Mesenchymal stem cell (in vitro differentiated cells and primary cell): ENCODE measurements at regions not wholly inside any gene's neighbourhood (a gene's known extent, or its start where the extent isn't known, plus 50 kb on each side); places are given as distances from the start of the nearest gene placed in this dataset.

Source experiments
- DNase-seq: peaks from one replicate; pipeline ENCODE4 v3.0.0-alpha.2; 2013
- H2AFZ ChIP-seq: one replicate; pipeline ENCODE4 v1.6.1; 2013; ENCODE audit warnings: low read depth, mild to moderate bottlenecking, control low read depth, inconsistent platforms, low read length, moderate library complexity
- H2AK5ac ChIP-seq: 2 replicates; pipeline ENCODE4 v1.6.1; 2013; ENCODE audit warnings: low read length, moderate library complexity, mild to moderate bottlenecking, inconsistent platforms; ENCODE audit not compliant: severe bottlenecking
- H2BK120ac ChIP-seq: one replicate; pipeline ENCODE4 v1.6.1; 2013; ENCODE audit warnings: low read depth, mild to moderate bottlenecking, inconsistent platforms, low read length, moderate library complexity
- H2BK12ac ChIP-seq, 2 experiments: one replicate each; pipeline ENCODE4 v1.6.1; 2013; ENCODE audit warnings: inconsistent platforms in 2 of 2, low read length in 2 of 2, mild to moderate bottlenecking in 2 of 2, moderate library complexity in 2 of 2, control low read depth in 1 of 2
- H2BK15ac ChIP-seq: one replicate; pipeline ENCODE4 v1.6.1; 2013; ENCODE audit warnings: mild to moderate bottlenecking, low read depth, inconsistent platforms; ENCODE audit not compliant: poor library complexity, severe bottlenecking
- H2BK5ac ChIP-seq: 2 replicates; pipeline ENCODE4 v1.6.1; 2013; ENCODE audit warnings: low read depth, mild to moderate bottlenecking, low read length, control low read depth, inconsistent platforms; ENCODE audit not compliant: poor library complexity, severe bottlenecking
- H3K14ac ChIP-seq, 2 experiments: one replicate each; pipeline ENCODE4 v1.6.1; 2013; ENCODE audit warnings: inconsistent platforms in 2 of 2, low read length in 2 of 2, control low read depth in 1 of 2, mild to moderate bottlenecking in 1 of 2, moderate library complexity in 1 of 2
- H3K18ac ChIP-seq, 2 experiments: one replicate each; pipeline ENCODE4 v1.6.1; 2013; ENCODE audit warnings: inconsistent platforms in 2 of 2, low read length in 2 of 2, control low read depth in 1 of 2, low read depth in 1 of 2, mild to moderate bottlenecking in 1 of 2
- H3K23ac ChIP-seq, 2 experiments: one replicate each; pipeline ENCODE4 v1.6.1; 2013; ENCODE audit warnings: inconsistent platforms in 2 of 2, low read length in 2 of 2, mild to moderate bottlenecking in 2 of 2, moderate library complexity in 2 of 2, control low read depth in 1 of 2
- H3K27ac ChIP-seq: 2 replicates; pipeline ENCODE4 v1.5.1; 2013; ENCODE audit warnings: mild to moderate bottlenecking, moderate library complexity, low read length, control low read depth, inconsistent platforms; ENCODE audit not compliant: poor library complexity, severe bottlenecking
- H3K27me3 ChIP-seq, 2 experiments: 2 replicates each; pipeline versions ENCODE4 v1.6.1 to v1.7.0; 2013; ENCODE audit warnings: low read length in 2 of 2, mild to moderate bottlenecking in 2 of 2, moderate library complexity in 2 of 2, control low read depth in 1 of 2, inconsistent platforms in 1 of 2; ENCODE audit not compliant: control insufficient read depth in 1 of 2, insufficient read depth in 1 of 2
- H3K36me3 ChIP-seq, 2 experiments: 2 replicates each; pipeline versions ENCODE4 v1.6.1 to v1.7.0; 2013; ENCODE audit warnings: low read length in 2 of 2, control low read depth in 1 of 2, inconsistent platforms in 1 of 2, low read depth in 1 of 2, mild to moderate bottlenecking in 1 of 2; ENCODE audit not compliant: insufficient read depth in 2 of 2, control insufficient read depth in 1 of 2
- H3K4ac ChIP-seq, 2 experiments: one replicate each; pipeline ENCODE4 v1.6.1; 2013; ENCODE audit warnings: inconsistent platforms in 2 of 2, low read length in 2 of 2, mild to moderate bottlenecking in 2 of 2, moderate library complexity in 2 of 2, control low read depth in 1 of 2, low read depth in 1 of 2
- H3K4me1 ChIP-seq: 2 replicates; pipeline ENCODE4 v1.6.1; 2013; ENCODE audit warnings: low read depth, low read length, control low read depth; ENCODE audit not compliant: control insufficient read depth, insufficient read depth
- H3K4me2 ChIP-seq: 2 replicates; pipeline ENCODE4 v1.6.1; 2013; ENCODE audit warnings: low read length, mild to moderate bottlenecking, inconsistent platforms; ENCODE audit not compliant: poor library complexity, severe bottlenecking
- H3K4me3 ChIP-seq, 2 experiments: 2 replicates each; pipeline versions ENCODE4 v1.5.1 to v1.7.0; 2013; ENCODE audit warnings: low read length in 2 of 2, mild to moderate bottlenecking in 2 of 2, control low read depth in 1 of 2, low read depth in 1 of 2; ENCODE audit not compliant: insufficient read depth in 1 of 2
- H3K79me1 ChIP-seq: replicated peaks from 2 replicates; pipeline ENCODE4 v1.6.1; 2013; ENCODE audit warnings: mild to moderate bottlenecking, control low read depth, low read length, inconsistent platforms; ENCODE audit not compliant: poor library complexity, severe bottlenecking
- H3K9ac ChIP-seq: 2 replicates; pipeline ENCODE4 v1.7.0; 2013; ENCODE audit warnings: mild to moderate bottlenecking, low read length, moderate library complexity
- H3K9me3 ChIP-seq: 2 replicates; pipeline ENCODE4 v1.7.0; 2013; ENCODE audit warnings: mild to moderate bottlenecking, low read length; ENCODE audit not compliant: control insufficient read depth
- H4K8ac ChIP-seq: one replicate; pipeline ENCODE4 v1.6.1; 2013; ENCODE audit warnings: inconsistent platforms, mild to moderate bottlenecking, low read length, moderate library complexity
- H4K91ac ChIP-seq: one replicate; pipeline ENCODE4 v1.6.1; 2013; ENCODE audit warnings: mild to moderate bottlenecking, low read length, inconsistent platforms
- WGBS: methylation state at CpG from one replicate; pipeline ENCODE4 v1.1.7; 2013; ENCODE audit warnings: mixed read lengths; 5-methylcytosine and 5-hydroxymethylcytosine counted together

- no peak overlapping the region for H3K4me3 ChIP-seq
- no peak overlapping the region for H3K18ac ChIP-seq
- DNase-seq: no peak
- no peaks in the 10 kb centered on the region for H3K36me3 ChIP-seq
- no peak overlapping the region for H2AK5ac ChIP-seq
- H2BK120ac ChIP-seq: no peak overlapping the region
- H3K79me1 ChIP-seq: no peaks in the 10 kb centered on the region
- no peak overlapping the region for H3K4me2 ChIP-seq
- H4K91ac ChIP-seq: no peak overlapping the region
- no peaks in the 10 kb centered on the region for H3K9me3 ChIP-seq
- H2AFZ ChIP-seq: no peak overlapping the region
- WGBS: 92% methylated on average over 6 of the region's 8 CpGs
- H2BK12ac ChIP-seq: no peak overlapping the region
- no peaks in the 10 kb centered on the region for H3K4me1 ChIP-seq
- no peak overlapping the region for H4K8ac ChIP-seq
- no peak overlapping the region for H2BK5ac ChIP-seq
- no peak overlapping the region for H3K9ac ChIP-seq
- H3K27ac ChIP-seq: no peak overlapping the region
- no peaks in the 10 kb centered on the region for H3K27me3 ChIP-seq
- no peak overlapping the region for H3K4ac ChIP-seq
- no peak overlapping the region for H2BK15ac ChIP-seq
- no peak overlapping the region for H3K23ac ChIP-seq
- no peak overlapping the region for H3K14ac ChIP-seq
These were observed 1415.1 kb upstream of the RAG2 start for GRCh38 chr11:38013157-38013556.

DNA sequence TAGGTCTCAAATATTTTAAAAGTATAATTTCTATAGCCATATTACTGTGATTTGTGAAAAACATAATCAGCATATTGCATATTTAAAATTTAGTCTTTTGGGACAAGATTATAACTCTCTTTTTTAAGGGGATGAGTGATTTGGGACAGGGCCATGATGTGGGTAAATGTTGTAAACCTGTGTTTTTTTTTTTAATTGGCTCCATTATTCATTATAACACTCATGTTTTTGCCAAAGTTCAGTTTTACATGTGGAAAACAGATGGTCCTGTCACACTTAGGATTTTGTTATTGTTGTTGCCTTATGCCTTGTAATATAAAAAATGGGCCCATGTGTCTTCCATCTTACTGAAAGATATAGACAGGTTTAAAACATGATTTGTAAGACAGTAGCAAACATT lies 1413.5 kb upstream of the RAG2 start:
- Histone ChIP-seq H3K27ac (no peak overlapping the region), H3K4me3 (no peak overlapping the region), H3K4me1 (no peaks in the 10 kb centered on the region), H3K79me1 (no peaks in the 10 kb centered on the region), H3K18ac (no peak overlapping the region), H4K8ac (no peak overlapping the region), H2BK120ac (no peak overlapping the region), H2AFZ (no peak overlapping the region), H3K23ac (no peak overlapping the region), H3K4me2 (no peak overlapping the region), H3K9me3 (no peaks in the 10 kb centered on the region), H4K91ac (no peak overlapping the region), H2AK5ac (no peak overlapping the region), H3K14ac (no peak overlapping the region), H2BK12ac (no peak overlapping the region), H3K4ac (no peak overlapping the region), H3K36me3 (no peaks in the 10 kb centered on the region), H3K27me3 (no peaks in the 10 kb centered on the region), H2BK15ac (no peak overlapping the region), H3K9ac (no peak overlapping the region), H2BK5ac (no peak overlapping the region)
- DNase-seq: no peak

GRCh38 chr11:38009932-38010331 lies 1411.9 kb upstream of the RAG2 start:
- Histone ChIP-seq H3K14ac (no peak overlapping the region), H2BK15ac (no peak overlapping the region), H3K23ac (no peak overlapping the region), H3K27ac (no peak overlapping the region), H4K8ac (no peak overlapping the region), H3K79me1 (no peaks in the 10 kb centered on the region), H3K18ac (no peak overlapping the region), H2BK5ac (no peak overlapping the region), H3K4me2 (no peak overlapping the region), H2AFZ (no peak overlapping the region), H2BK12ac (no peak overlapping the region), H3K4me1 (no peaks in the 10 kb centered on the region), H3K4me3 (no peak overlapping the region), H3K4ac (no peak overlapping the region), H4K91ac (no peak overlapping the region), H3K9me3 (no peaks in the 10 kb centered on the region), H2AK5ac (no peak overlapping the region), H3K27me3 (no peaks in the 10 kb centered on the region), H2BK120ac (no peak overlapping the region), H3K9ac (no peak overlapping the region), H3K36me3 (no peaks in the 10 kb centered on the region)
- DNase-seq: no peak
- WGBS: 80% methylated on average over 1 of the region's 1 CpG

GRCh38 chr11:38006466-38006865 lies 1408.4 kb upstream of the RAG2 start:
- Histone ChIP-seq H3K9me3 (peaks cover 3% of the 10 kb centered on the region), H3K9ac (no peak overlapping the region), H3K27me3 (no peaks in the 10 kb centered on the region), H3K27ac (no peak overlapping the region), H2BK12ac (no peak overlapping the region), H4K91ac (no peak overlapping the region), H2BK5ac (no peak overlapping the region), H2BK15ac (no peak overlapping the region), H3K4me2 (no peak overlapping the region), H3K4me1 (no peaks in the 10 kb centered on the region), H3K79me1 (no peaks in the 10 kb centered on the region), H3K18ac (no peak overlapping the region), H3K23ac (no peak overlapping the region), H2BK120ac (no peak overlapping the region), H4K8ac (no peak overlapping the region), H3K36me3 (no peaks in the 10 kb centered on the region), H3K4ac (no peak overlapping the region), H3K4me3 (no peak overlapping the region), H2AFZ (no peak overlapping the region), H2AK5ac (no peak overlapping the region), H3K14ac (no peak overlapping the region)
- DNase-seq: no peak
